GM18517 (cell line): ENCODE measurements at regions not wholly inside any gene's neighbourhood (a gene's known extent, or its start where the extent isn't known, plus 50 kb on each side); places are given as distances from the start of the nearest gene placed in this dataset.
"Not testable (repeated sequence)": the region's sequence is repeated elsewhere in the genome, so short reads cannot be mapped to it uniquely, and the experiment has no call there.

Experiments used
- ATAC-seq: cut with Tn5 transposase; IDR thresholded peaks from one replicate; pipeline ENCODE4 v1.9.1; 2021; ENCODE audit warnings: mild to moderate bottlenecking, moderate library complexity; ENCODE audit not compliant: unreplicated experiment

DNA sequence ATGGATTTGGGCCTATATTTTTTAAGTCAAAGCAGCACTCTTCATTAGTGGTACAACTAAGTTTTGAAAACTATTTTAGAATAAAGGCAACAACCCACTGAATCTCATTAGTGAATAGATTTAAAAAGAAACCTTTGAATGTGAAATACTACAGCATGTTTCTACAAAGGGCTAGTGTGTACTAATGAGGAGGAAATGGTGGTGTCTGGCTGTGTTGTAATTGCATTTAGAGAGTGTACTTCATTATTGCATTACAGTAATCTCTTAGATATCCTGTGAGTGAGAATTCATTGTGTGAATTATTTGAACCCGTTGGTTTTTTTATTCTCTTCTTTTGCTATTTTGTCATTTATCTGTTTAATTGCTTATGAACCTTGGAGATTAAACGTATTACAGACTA, 575.4 kb upstream of the FAM98A start:
- ATAC-seq, result no peak

DNA sequence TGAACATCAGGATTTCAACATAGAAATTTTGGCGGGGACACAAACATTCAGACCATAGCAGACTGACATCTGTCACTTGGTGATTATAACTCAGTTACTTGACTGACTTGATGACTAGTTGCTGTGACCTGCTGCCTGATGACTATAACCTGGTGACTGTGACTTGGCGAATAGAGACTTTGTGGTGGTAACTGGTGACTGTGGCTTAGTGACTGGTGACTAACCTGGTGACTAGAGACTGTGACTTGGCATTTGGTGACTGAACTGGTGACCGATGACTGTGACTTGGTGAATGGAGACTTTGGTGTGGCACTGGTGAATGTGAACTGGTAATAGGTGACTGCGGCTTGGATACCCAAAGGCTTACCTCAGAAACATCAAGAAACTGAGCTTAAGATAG, 563.1 kb upstream of the FAM98A start:
- ATAC-seq, result no peak

DNA sequence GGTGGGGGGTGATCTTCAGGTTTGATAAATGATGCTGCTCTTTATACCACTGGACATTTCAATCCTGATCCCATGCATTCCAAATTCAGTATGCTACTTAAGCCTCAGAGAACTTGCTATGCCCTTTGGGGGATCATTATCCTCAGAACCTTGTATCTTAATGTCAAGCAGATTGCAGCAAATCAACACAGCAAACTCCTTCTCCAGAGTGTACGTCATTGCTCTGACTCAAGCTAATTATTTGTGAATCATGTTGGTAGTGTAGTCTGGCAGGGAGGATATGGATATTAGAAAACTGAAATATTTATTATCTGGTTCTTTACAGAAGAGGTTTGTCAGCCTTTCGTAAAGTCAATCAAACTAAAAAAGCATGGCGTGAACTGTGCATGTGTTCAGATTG, 562.5 kb upstream of the FAM98A start:
- no peak for ATAC-seq

DNA sequence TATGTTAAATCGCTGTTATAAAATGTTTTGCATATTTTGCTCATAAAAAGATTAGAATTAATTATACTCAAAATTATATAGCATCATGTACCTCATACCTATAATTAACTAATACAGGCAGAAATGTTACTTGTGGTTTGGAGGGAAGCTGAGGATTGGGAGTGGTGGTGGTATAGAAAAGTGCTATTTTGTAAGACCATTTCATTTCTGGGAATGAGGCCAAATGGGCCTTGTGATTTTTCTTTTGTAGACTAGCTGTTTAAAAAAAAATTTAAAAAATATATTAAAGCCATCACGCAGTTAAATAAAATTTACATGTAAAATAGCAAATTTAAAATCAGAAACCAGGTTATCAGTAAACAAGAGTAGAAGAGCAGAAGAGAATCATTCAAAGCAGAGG, 560.8 kb upstream of the FAM98A start:
- ATAC-seq, result no peak

DNA sequence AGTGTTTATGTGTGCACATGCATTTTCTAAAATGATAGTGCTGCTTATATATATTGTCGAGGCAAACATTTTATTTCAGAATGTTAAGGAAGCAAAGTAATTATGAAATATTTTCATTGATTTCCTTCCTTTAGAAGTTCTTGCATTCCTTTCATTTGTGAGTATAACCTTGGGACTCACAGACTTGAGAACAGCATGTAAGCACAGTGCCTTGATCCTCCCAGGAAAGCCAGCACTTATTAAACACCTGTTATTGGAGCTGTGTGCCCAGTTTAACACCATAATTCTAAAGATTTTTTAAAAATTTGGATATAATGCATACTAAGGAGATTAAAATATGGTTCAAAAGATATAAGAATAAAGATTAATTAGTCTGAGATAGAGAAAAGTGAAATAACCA, 554.4 kb upstream of the FAM98A start:
- ATAC-seq, result no peak

DNA sequence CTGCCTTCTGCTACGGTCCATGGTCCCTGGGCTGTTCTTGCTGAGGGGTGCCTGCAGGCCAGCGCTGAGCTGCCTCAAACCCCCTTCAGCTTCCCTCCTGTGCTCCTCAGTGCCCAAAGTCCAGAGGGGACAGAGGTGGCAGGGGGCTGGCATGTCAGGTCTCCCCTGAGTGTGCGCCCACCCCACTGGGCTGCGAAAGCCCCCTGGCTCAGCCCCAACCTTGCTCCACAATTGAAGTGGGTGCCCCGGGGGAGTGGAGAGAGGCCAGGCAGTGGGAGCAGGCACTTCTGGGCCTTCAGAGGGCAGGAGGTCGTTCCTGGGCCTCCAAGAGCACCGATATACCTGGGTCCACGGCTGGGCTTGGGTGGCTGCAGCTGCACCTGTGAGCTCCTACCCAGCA, 548.7 kb upstream of the FAM98A start:
- no peak for ATAC-seq

DNA sequence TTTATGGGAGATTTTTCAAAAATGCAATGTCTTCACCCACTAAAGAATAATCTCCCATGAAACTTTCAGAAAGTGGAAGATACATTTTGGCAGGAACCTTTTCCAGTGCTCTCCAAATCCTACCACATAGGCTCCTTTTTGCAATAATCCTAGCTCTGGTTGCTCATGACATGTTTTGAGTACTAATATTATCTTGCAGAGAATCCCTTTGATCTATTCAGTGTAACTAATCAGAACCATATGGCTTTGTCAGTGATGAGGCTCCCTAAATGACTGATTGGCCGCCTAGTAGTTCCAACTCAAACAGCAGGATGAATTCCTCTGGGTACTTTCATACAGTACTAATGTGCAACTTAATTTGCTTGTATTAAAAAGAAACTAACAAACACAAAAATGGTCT, 544.0 kb upstream of the FAM98A start:
- no peak for ATAC-seq

DNA sequence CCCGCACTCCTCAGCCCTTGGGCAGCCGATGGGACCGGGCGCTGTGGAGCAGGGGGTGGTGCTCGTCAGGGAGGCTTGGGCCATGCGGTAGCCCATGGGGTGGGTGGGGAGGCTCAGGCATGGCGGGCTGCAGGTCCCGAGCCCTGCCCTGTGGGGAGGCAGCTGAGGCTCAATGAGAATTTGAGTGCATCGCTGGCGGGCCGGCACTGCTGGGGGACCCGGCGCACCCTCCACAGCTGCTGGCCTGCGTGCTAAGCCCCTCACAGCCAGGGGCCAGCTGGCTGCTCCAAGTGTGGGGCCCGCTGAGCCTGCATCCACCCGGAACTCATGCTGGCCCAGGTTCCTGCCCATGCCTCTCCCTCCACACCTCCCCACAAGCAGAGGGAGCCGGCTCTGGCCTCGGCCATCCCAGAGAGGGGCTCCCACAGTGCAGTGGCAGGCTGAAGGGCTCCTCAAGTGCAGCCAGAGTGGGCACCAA, 543.5 kb upstream of the FAM98A start:
- not testable (repeated sequence) for ATAC-seq

DNA sequence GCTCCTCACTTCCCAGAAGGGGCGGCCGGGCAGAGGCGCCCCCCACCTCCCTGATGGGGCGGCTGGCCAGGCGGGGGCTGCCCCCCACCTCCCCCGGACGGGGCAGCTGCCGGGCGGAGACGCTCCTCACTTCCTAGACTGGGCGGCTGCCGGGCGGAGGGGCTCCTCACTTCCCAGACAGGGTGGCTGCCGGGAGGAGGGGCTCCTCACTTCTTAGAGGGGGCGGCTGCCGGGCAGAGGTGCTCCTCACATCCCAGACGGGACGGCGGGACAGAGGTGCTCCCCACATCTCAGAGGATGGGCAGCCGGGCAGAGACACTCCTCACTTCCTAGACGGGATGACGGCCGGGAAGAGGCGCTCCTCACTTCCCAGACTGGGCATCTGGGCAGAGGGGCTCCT, 534.0 kb upstream of the FAM98A start:
- ATAC-seq, result not testable (repeated sequence)

DNA sequence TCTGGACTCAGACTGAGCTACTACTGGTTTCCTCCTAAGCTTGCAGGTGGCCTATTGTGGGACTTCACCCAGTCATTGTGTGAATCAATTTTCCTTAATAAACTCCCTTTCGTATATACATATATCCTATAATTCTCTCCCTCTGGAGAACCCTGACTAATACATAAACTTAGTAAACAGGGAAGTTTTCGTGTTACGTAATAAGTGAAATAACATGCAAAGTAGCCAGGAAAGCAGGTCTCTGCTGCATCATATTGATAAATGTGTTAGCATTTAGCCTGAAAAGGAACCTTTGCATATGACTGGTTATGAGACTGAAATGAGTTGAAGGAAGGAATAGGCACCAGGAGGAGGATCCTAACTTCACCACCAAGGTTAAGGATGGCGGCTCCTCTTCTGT, 527.2 kb upstream of the FAM98A start:
- no peak for ATAC-seq

DNA sequence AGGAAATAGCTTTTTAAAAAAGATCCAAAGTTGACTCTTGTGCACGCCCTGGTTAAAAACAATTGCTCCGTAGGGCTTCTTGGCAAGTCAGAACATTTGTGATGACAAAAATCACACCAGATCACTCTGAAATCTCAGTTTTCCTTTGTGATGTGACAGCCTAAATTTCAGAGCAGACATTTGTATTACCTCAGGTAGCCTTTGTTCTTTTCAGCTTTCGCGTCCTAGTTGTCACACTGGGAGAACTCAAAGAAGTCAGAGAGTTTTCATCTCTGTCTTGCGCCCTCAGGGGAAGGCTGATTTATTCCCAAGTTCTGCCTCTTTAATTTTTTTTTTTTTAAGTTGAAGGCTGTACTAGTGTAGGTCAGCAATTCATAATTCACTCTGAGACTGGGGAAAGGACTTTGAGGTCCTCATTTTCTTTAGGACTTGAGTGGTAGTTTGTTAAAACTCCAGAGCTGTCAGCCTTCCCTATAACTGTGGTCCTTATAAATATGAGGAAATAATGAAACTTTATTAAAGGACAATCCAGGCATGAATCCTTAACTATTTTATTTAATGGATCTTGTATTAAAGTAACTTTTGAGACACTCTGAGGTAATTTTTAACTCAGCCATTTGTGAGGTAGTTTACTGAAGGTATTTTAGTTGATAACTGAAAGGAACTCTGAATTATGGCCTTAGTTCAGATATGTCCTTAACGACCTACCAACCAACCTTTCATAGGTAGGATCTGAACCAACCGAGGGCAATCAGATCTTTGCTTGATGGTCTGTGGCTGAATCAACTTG, 525.1 kb upstream of the FAM98A start:
- ATAC-seq, result no peak

DNA sequence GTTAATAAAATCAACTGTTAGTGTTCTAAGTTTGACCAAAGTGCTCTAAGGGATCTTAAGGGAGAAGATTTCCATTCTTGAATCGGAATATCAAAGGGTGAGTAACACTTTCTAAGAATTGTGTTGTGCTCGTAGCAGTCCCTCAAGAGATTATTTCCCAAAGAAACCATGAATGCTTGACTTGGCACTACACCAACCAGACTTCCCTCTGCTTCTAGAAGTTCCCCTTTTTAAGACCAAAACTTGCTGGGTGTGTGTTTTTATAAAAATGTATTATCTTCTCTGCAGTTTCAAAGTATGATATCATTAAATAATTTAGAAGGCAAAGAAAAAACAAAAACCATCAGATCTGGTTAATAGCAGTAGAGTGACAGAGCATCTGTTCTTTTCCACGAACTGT, 522.0 kb upstream of the FAM98A start:
- ATAC-seq, result no peak

DNA sequence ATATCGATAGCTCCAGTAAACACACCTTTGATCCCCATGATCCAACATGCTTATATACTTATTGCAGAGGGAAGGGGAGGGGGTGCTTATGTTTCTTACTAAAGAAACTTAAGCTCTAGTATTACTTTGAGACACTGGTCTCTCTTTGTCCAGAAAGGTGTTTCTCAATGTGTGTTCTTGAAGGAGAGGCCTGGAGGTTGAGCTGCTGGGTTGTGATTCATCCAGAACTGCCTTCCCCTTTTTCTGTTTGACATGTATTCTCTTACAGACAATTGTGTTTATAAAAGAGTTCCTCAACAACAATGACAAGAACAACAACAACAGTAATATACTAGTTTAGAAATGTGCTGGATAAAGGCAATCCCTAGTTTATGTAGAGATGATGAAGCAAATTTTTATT, 516.0 kb upstream of the FAM98A start:
- ATAC-seq, result no peak

DNA sequence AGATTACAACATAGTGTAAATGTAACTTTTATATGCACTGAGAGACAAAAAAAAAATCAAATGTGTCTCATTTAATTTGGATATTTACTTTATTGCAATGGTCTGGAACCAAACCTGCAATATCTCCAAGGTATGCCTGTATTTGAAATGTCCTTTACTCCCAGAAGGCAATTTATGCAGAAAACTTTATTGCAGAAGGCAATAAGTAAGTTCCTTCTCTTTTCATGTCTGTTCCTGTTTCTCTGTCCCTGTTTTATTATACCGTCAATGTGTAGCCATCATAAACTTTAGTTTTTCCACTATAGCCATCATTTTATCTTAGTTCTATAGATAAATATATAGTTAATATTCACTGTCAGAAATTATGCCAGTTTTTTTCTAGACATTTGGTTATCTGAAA, 513.1 kb upstream of the FAM98A start:
- no peak for ATAC-seq

DNA sequence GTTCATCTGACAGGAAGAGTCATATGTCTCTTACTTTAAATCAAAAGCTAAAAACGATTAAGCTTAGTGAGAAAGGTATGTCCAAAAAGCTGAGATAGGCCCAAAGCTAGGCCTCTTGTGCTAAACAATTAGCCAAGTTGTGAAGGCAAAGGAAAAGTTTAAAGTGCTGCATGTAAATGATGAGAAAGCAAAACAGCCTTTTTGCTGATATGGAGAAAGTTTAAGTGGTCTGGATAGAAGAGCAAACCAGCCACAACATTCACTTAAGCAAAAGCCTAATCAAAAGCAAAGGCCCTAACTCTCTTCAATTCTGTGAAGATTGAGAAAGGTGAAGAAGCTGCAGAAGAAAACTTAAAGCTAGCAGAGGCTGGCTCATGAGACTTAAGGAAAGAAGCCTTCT, 511.3 kb upstream of the FAM98A start:
- no peak for ATAC-seq

DNA sequence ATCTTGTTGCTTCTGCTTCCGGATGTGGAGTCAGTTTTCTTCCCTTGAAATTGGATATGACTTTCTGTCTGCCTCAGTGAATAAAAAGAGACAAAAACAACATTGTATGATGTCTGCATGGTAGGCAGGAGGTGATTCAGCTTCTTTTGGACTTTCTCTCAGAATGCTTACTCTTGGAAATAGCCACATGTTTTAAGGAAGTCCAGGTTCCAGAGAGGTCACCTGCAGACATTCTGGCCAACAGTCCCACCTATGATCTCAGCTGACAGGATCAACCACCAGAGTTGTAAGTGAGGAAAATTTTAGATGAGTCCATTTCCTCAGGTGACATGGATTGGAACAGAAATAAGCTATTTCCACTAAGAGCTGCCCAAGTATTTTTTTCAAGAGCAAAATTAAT, 508.7 kb upstream of the FAM98A start:
- no peak for ATAC-seq

DNA sequence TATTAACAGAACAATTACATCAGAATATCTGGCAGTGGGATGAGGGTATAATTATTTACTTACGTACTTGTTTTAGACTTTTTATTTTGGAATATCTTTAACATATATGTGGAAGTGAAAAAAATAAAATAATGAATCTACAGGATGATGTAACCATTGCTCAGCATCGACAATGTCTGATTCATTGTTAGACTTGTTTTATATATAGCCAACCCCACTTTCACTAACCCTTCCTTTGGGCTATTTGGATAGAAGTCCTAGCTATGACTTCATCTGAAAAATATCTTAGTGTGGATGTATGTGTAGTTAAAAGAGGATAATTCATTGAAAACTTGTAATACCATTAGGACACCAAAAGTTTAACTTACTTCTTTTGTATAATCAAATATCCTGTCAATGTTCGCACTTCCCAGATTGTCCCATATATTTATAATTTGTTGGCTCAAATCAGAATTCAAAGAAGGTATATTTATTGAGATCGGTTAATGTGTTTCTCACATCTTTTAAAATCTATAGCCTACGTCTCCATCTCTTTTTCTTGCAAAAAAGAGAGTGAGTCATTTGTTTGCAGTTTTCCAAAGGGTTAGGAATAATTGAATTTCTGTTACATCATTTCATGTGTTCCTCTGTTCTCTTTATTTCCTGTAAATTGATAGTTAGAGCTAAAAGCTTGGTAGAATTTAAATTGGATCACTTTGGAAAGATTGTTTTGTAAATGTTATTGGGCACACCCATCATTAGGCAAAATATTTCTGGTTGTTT, 506.1 kb upstream of the FAM98A start:
- ATAC-seq, result no peak

DNA sequence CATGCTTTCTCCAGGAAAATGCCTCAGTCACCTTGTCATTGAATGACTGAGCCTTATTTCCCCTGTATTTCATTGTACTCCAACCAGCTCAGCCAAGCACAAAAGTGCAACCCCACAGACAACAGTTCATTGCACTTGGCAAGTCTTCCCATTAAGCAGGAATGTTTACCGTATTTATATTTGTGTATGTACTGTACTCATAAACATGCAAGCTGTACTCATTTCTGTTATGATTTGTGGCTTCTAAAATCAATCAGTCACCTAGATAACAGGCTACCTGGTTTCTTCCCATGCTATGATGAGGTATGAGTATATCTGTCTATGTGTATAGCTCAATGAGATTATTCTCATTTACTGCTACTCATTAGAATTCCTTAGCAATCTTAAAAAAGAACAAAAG, 505.5 kb upstream of the FAM98A start:
- ATAC-seq, result no peak

DNA sequence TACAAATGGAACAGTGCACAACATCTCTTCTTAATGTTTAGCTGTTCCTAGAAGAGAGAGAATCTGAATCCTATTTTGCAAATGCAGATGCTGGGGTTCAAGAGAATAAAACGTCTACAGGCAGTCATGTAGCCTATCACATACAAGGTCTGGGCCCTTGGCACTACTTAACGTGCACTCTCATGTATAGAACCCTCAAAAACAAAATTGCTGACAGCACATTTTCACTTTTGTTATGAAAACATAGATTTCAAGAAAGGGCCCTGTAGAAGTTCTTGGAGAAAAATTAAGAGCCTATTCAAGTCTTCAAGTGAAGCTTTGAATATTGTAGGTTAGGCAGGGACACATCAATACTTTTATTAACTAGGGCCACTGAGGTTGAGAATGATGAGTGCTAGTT, 504.3 kb upstream of the FAM98A start:
- ATAC-seq, result no peak

DNA sequence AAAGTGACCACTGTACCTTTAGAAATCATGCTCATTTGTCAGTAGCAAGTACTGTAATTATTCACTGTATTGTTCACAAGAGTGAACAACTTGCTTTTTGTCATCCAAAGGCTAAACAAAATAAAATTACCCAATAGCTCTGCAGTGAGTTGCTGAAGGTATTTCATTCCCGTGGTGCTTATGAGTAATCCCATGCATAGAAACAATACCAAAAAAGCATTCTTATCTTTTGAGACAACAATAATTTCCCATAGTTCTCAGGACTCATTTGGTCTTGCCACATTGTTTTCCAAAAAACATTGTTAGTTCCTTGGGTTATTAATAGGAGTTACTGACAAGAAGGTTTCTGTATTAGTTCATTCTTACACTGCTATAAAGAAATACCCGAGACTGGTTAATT, 503.2 kb upstream of the FAM98A start:
- ATAC-seq, result no peak

DNA sequence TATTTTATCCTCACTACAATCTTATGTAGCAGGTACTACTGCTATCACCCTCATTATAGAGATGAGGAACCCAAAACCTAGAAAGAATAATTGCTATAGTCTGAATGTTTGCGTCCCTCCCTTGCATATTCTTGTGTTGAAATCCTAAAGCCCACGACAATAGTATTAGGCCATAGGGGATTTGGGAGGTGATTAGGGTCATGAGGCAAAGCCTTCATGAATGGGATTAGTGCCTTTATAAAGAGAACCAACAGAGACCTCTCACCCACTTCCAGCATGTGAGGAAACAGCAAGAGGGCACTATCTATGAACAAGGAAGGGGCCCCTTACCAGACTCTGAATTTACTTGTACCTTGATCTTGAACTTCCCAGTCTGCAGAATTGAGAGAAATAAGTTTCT, 500.3 kb upstream of the FAM98A start:
- no peak for ATAC-seq

DNA sequence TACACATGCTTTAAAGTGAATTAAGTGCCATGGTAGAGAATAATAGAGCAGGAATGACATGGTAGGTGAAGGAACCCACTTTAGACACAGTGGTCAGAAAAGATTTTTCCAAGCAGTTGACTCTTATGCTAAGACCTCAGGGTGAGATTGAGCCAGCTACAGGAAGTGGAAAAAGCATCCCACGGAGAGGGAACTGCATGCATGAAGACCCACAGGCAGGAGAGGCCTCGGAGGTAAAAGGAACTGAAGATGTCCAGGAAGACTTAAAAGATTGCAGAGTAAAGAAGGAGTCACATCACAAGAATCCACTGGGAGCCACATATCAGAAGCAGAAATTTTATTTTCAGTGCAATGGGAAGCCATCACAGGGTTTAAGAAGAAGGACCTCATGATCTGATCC, 499.2 kb upstream of the FAM98A start:
- ATAC-seq, result no peak
